Mucosa of descending colon (tissue), 3 donors: ENCODE measurements at regions not wholly inside any gene's neighbourhood (a gene's known extent, or its start where the extent isn't known, plus 50 kb on each side); places are given as distances from the start of the nearest gene placed in this dataset.

Experiments
- ATAC-seq: fragments of 200-7000 bp; cut with Tn5 transposase; one replicate; pipeline ENCODE4 v1.9.1; 2020; ENCODE audit warnings: mild to moderate bottlenecking, moderate library complexity
- DNase-seq, 3 donors: peaks; one replicate each; pipeline ENCODE4 v3.0.0-alpha.2; 2020
- H3K36me3 ChIP-seq: fragments of 200-600 bp; one replicate; pipeline ENCODE4 v1.8.0; 2021; ENCODE audit warnings: low read depth, mild to moderate bottlenecking
- H3K4me1 ChIP-seq: fragments of 200-600 bp; one replicate; pipeline ENCODE4 v1.8.0; 2021; ENCODE audit warnings: low read depth, mild to moderate bottlenecking
- H3K4me3 ChIP-seq: fragments of 200-600 bp; one replicate; pipeline ENCODE4 v1.8.0; 2021; ENCODE audit warnings: mild to moderate bottlenecking
- H3K9me3 ChIP-seq: fragments of 200-600 bp; one replicate; pipeline ENCODE4 v1.8.0; 2021; ENCODE audit warnings: mild to moderate bottlenecking
- CTCF ChIP-seq: fragments of 200-600 bp; IDR thresholded peaks from one replicate; pipeline ENCODE4 v1.8.0; 2022; ENCODE audit warnings: antibody characterized with exemption, mild to moderate bottlenecking
- intact Hi-C, 2 donors: fragments of 100-400 bp; cut with DNase I in 1 of 2; cut with micrococcal nuclease in 1 of 2; formaldehyde crosslinking; loops; one replicate each; pipeline versions ENCODE4 v1.11.0 to v1.11.1; 2022; cut with DNase I, micrococcal nuclease
- donor health status: DM: no; HTN: no; CAD: no; lungs with moderate emphysema.
- donor health status: DM: no; HTN: no; CAD: no.
- donor health status: DM: no; HTN: yes; CAD: no.

DNA sequence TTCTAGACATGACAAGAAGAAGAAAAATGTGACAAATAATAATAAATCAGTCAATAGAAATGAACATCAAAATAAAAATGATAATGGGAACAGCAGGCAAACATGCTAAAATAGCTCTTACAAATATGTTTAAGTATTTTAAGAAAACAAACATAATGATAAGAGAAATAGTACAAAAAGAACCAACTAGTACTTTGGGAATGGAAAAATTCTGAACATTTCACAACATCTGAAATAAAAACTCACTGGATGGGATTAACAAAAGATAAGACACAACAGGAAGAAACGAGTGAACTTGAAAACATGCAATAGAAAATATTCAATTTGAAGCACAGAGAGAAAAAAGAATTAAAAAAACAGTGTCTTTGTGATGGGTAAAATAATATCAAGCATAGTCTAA, 115.2 kb upstream of the TSPAN2 start:
- H3K9me3 ChIP-seq, result peaks cover 4% of the 10 kb centered on the region
- no peak for DNase-seq
- H3K4me1 ChIP-seq, result no peaks in the 10 kb centered on the region
- H3K4me3 ChIP-seq, result no peak overlapping the region
- no peaks in the 10 kb centered on the region for H3K36me3 ChIP-seq
- TF ChIP-seq CTCF, result no peak
- ATAC-seq, result no peak
- intact Hi-C loops, result no loop called here

GRCh38 chr1:115203287-115203686, 114.0 kb upstream of the TSPAN2 start:
- DNase-seq, result no peak
- H3K4me3 ChIP-seq, result no peak overlapping the region
- peaks cover 5% of the 10 kb centered on the region for H3K4me1 ChIP-seq
- no peak for ATAC-seq
- intact Hi-C loops, result no loop called here
- TF ChIP-seq CTCF, result no peak
- peaks cover 4% of the 10 kb centered on the region for H3K9me3 ChIP-seq
- H3K36me3 ChIP-seq, result no peaks in the 10 kb centered on the region

DNA sequence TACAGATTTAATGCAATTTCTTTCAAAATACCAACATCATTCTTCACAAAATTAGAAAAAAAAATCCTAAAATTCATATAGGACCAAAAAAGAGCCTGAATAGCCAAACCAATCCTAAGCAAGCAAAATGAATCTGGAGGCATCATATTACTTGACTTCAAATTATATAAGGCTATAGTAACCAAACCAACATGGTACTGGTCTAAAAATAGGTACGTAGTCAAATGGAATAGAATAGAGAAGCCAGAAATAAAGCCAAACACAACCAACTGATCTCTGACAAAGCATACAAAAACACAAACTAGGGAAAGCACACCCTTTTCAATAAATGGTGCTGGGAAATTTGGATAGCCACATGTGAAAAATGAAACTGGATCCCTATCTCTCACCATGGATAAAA, 112.3 kb upstream of the TSPAN2 start:
- intact Hi-C loops, result no loop called here
- DNase-seq (no peak), ATAC-seq (no peak)
- no peak for TF ChIP-seq CTCF
- Histone ChIP-seq H3K4me3 (no peak overlapping the region), H3K36me3 (no peaks in the 10 kb centered on the region), H3K9me3 (peaks cover 4% of the 10 kb centered on the region), H3K4me1 (peaks cover 5% of the 10 kb centered on the region)

- Histone ChIP-seq H3K4me1 (peaks cover 5% of the 10 kb centered on the region), H3K4me3 (no peak overlapping the region), H3K36me3 (no peaks in the 10 kb centered on the region), H3K9me3 (peaks cover 4% of the 10 kb centered on the region)
- TF ChIP-seq CTCF, result no peak
- DNase-seq (no peak), ATAC-seq (no peak)
- intact Hi-C loops, result no loop called here
These were observed 110.3 kb upstream of the TSPAN2 start for GRCh38 chr1:115199416-115200132.

- H3K4me1 ChIP-seq, result peaks cover 5% of the 10 kb centered on the region
- DNase-seq, result peak in 1 of 3 donors; percentile 35
- H3K36me3 ChIP-seq, result no peaks in the 10 kb centered on the region
- intact Hi-C loops, result no loop called here
- TF ChIP-seq CTCF, result no peak
- H3K4me3 ChIP-seq, result no peak overlapping the region
- H3K9me3 ChIP-seq, result peaks cover 4% of the 10 kb centered on the region
- peak; percentile 75 for ATAC-seq
These were observed 109.6 kb upstream of the TSPAN2 start for GRCh38 chr1:115198938-115199337.

DNA sequence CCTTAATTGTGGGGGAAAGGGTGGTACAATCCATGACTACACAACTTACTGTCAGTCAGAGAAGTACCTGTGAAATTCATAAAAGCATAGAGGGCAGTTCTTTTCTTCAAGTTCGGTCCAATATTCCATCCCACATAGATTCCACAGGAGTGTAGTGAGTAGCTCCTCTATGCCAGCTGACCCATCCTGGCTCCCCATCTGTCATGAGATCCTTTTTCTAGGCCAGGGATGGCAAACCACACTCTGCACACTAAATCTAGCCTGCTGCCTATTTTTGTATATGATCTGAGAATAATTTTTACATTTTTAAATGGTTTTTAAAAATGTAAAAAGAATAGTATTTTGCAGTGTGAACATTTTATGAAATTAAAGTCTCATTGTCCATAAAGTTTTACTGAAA, 107.0 kb upstream of the TSPAN2 start:
- no peak for ATAC-seq
- intact Hi-C loops, result no loop called here

More for the DNA sequence above, 107.0 kb upstream of the TSPAN2 start:
- Histone ChIP-seq H3K36me3 (no peaks in the 10 kb centered on the region), H3K4me3 (no peak overlapping the region), H3K9me3 (no peaks in the 10 kb centered on the region), H3K4me1 (peaks cover 5% of the 10 kb centered on the region)
- DNase-seq, result no peak
- TF ChIP-seq CTCF, result no peak
